HG03159 (cell line): ENCODE measurements at regions not wholly inside any gene's neighbourhood (a gene's known extent, or its start where the extent isn't known, plus 50 kb on each side); places are given as distances from the start of the nearest gene placed in this dataset.

Source experiments
- ATAC-seq: cut with Tn5 transposase; IDR thresholded peaks from one replicate; pipeline ENCODE4 v1.9.1; 2021; ENCODE audit warnings: mild to moderate bottlenecking, moderate library complexity; ENCODE audit not compliant: unreplicated experiment

- ATAC-seq, result no peak
Measured at GRCh38 chr20:50242548-50242862, 51.9 kb downstream of the CEBPB start.

GRCh38 chr20:50242863-50243609 is 52.4 kb downstream of the CEBPB start:
- no peak for ATAC-seq

- no peak for ATAC-seq
Measured at GRCh38 chr20:50243610-50244351, 53.2 kb downstream of the CEBPB start.

DNA sequence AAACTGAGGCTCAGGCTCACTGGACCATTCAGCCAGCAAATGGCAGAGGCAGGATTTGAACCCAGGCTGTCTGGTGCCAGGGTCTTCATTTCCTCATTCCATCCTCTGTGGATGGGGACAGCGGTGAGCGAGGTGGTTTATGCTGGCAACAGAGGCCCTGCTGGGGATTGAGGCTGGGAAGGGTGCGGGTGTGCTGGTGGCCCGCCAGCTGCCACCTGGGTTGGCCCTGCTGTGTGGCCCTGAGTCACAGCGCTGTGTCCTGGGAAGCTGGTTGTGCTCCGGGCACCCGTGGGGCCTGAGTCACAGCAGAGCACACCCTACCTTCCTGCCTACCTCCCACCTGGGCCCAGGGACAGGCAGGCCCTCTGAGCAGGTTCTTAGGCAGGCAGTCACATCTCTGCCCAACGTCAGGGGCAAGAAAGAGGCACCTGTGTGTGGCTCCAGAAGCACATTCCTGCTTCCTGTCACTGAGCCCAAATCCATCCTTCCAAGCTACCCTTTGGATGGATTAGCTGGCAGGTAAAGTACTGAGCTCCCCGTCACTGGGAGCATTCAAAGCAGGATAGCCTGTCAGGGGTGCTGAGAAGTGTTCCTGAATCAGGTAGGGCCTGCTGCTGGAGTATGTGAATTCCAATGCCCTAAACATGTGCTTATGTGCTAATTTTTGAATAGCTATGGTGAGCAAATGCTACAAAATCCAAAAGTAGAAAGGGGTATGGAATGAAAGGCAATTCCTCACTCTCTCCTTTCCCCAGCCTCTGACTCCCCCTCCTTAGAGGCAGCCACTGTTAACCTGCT is 53.9 kb downstream of the CEBPB start:
- ATAC-seq, result no peak

DNA sequence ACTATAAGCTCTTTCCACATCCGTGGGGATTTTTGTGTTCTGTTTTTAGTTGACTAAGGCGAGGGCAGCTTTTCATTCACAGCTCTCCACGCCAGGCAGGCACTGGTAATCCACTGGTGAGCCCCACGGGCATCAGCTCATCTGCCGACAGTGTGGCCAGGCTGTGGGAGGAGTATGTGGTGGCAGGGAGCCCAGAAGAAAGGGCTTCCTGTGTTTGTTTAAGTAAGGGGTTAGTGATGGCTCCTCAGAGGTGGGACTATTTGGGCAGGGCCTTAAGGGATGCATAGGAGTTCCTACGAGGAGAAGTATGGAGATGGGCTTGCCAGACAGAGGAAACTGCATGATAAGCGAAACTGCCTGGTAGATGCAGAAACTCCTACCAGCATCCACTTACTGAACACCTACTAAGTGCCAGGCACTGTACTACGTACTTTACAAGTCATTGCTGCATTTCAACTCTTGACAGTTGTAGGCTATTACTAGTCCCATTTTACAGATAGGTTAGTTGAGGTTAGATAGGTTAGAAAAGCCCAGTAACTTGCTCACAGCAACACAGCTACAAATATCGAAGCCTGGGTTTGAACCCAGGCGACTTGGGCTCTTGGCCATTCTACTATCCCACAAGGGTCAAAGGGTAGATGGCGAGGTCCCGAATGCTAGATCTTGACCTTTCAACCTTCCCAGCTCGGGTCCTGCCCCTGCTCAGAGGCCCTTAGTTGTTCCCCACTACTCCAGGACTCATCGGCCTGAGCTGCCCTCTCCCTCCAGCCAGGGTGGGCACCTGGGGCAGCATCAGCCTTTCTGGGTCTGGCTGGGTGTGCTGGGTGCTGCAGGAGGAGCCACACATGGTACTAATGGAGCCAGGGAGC is 55.1 kb downstream of the CEBPB start:
- ATAC-seq, result no peak

- no peak for ATAC-seq
Measured at GRCh38 chr20:50246367-50247195, 56.0 kb downstream of the CEBPB start.

GRCh38 chr20:50247196-50248094 is 56.8 kb downstream of the CEBPB start:
- no peak for ATAC-seq

GRCh38 chr20:50248104-50248641 is 57.5 kb downstream of the CEBPB start:
- ATAC-seq, result no peak

DNA sequence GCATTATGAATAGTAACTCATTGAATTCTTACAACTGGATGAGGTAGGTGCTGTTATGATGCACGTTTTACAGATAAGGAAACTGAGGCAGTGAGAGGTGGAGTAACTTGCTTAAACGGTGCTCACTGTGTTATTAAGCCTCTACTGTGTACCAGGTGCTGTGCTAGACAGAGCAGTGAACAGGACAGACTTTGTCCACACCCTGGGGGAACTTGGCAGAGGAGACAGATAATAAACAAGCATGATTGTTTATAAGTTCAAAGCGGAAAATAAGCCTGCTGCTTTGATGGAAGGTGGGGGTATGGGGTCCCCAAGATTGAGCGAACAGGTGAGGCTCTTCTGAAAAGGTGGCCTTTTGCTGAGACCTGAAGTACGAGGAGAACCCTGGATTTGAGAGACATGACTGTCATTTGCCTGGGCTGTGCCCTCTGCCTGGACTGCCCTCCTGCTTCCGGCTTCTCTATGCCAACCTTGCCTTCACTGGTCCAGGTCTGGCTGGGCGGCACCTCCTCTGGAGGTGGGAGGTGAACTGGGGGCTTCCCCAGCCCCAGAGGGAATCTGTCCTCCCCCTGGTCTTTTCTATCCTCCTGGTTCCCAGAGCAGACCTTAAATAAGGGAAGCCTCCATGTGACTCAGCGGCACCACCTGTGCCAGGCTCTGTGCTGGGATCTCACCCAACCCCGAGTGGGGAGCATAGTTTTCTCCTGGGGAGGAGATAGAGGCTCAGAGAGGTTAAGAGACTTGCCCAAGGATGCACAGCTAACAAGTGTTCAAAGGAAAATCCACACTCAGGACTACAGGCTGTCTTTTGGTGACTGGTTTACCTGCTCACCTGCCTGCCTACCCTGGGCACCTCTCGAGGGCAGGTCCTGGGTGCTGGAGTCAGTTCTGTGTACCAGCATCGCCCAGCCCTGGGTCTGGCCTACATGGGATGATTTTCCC is 59.1 kb downstream of the CEBPB start:
- no peak for ATAC-seq

DNA sequence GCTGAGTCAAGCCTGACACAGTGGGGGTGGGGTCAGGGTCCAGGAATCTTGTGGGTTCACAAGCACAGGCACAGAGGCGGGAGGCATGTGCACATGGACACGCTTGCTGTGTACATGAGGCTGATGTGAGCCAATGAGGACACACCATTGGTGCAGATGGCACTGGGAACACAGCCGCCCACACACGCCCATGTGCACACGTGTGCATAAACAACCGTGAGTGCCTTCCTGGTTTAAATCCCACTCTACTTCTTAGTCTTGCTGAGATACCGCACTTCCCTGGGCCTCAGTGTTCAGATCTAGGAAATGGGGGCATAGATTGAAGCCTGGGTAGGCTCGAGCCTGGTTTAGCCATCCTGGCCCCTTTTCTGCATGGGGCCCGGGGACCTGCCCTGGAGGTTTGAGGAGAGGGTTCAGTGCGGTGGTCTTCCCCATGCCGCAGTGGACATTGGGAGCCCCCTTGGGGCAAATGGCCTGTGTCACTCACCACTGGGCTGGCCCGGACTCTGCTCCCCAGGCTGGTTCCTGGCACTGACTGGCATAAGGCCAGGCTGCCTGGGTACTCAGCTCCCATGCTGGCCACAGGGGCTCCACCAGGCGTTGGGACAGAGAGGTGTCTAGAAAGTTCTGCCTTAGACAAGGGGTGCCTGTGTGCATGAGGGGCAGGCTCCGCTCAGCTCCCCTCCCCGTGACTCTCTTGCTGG is 60.2 kb downstream of the CEBPB start:
- ATAC-seq, result no peak

DNA sequence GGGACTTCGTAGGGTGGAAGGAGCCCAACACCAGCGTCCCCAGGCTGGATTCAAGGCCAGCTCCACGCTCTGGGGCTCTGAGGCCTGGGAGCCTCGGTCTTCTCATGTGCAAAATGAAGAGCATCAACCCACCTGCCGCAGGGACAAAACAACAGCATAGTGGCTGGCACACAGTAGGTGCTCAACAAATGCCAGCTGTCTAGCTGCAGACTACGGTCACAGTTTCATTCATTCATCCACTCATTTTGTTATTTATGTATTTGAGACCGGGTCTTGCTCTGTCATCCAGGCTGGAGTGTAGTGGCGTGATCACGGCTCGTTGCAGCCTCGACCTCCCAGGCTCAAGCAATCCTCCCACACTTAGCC is 60.7 kb downstream of the CEBPB start:
- no peak for ATAC-seq

GRCh38 chr20:50251992-50252511 is 61.4 kb downstream of the CEBPB start:
- ATAC-seq, result no peak

DNA sequence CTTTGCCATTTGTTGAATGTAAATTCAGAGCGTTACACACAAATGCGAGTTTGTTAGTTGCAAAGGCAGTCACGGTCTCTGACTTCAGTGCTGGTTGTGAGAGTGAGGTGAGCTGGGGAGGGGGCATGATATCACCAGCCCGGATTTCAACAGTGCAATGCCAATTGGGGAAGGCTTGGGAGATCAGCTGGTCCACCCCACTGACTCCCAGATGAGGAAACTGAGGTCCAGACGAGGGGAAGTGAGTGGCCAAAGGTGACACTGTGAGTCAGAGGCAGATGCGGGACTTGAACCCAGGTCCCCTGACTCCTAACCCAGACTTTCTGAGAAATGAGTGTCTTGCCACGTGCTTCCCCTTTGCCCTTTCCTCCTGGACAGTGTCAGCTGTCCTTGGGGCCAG is 62.1 kb downstream of the CEBPB start:
- ATAC-seq, result no peak

DNA sequence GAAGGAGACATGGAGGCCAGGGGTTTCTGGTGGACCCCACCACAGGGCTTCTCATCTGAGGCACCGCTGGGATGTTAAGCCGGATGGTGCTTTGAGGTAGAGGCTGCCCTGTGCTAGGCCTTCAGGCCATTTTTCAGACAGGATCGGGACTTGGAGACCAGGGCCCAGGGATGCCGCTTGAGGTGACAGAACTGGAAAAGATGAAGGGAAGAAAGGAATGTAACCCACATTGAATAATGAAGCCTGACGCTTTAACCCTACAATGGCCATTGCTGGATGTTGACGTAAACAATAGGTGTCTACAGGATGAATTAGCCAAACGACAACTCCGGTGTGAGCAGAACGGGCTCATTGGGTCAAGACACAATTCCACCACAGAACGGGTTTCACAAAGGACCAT is 62.5 kb downstream of the CEBPB start:
- no peak for ATAC-seq

GRCh38 chr20:50254466-50255079 is 63.9 kb downstream of the CEBPB start:
- no peak for ATAC-seq

DNA sequence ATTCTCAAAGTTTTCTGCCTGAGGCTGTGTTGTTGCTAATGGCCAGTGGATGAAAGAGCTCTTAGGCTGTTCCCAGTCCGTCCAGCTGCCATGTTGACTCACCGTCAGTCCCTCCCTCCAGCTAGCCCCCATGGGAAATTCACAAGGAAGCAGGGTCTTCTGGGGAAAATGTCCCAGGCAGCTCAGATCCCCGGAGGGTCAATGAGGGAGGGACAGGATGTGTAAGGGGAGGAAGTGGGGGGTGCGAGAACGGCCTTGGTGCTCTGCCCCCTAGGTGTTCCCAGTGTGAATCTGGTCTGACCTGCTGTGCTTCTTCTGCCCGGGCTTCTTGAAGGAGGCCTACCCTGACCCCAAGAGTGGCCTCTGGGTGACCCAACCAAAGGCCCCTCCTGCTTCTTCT is 65.9 kb downstream of the CEBPB start:
- ATAC-seq, result no peak
